GM18951 (cell line): ENCODE measurements at regions not wholly inside any gene's neighbourhood (a gene's known extent, or its start where the extent isn't known, plus 50 kb on each side); places are given as distances from the start of the nearest gene placed in this dataset.

ENCODE experiments used
- POLR2A ChIP-seq: IDR thresholded peaks from 4 replicates; pipeline ENCODE4 v1.6.1; 2011; ENCODE audit warnings: mild to moderate bottlenecking; ENCODE audit not compliant: insufficient read length, insufficient read depth; ENCODE audit errors: extremely low read depth
- in situ Hi-C: fragments of 300-500 bp; cut with MboI; formaldehyde crosslinking; loops from one replicate; pipeline ENCODE4 v1.12.0; 2022; ENCODE audit warnings: low sequenced_read_pairs, mixed read lengths, inconsistent platforms; ENCODE audit not compliant: unreplicated experiment

GRCh38 chr13:99103536-99103935 lies 97.1 kb upstream of the UBAC2 start:
- in situ Hi-C loops: no loop called here
- no peak for TF ChIP-seq POLR2A

- in situ Hi-C loops: no loop called here
Measured at GRCh38 chr13:99104396-99104795, 96.3 kb upstream of the UBAC2 start.

GRCh38 chr13:99105160-99105559 lies 95.5 kb upstream of the UBAC2 start:
- TF ChIP-seq POLR2A: no peak
- in situ Hi-C loops: no loop called here

More at GRCh38 chr13:99104396-99104795, 96.3 kb upstream of the UBAC2 start:
- no peak for TF ChIP-seq POLR2A

GRCh38 chr13:99113351-99113750 lies 87.3 kb upstream of the UBAC2 start:
- in situ Hi-C loops: no loop called here
- TF ChIP-seq POLR2A: no peak

- TF ChIP-seq POLR2A: no peak
- in situ Hi-C loops: no loop called here
Measured at GRCh38 chr13:99118179-99118578, 82.5 kb upstream of the UBAC2 start.

GRCh38 chr13:99119656-99120055 lies 81.0 kb upstream of the UBAC2 start:
- no peak for TF ChIP-seq POLR2A
- in situ Hi-C loops: no loop called here

DNA sequence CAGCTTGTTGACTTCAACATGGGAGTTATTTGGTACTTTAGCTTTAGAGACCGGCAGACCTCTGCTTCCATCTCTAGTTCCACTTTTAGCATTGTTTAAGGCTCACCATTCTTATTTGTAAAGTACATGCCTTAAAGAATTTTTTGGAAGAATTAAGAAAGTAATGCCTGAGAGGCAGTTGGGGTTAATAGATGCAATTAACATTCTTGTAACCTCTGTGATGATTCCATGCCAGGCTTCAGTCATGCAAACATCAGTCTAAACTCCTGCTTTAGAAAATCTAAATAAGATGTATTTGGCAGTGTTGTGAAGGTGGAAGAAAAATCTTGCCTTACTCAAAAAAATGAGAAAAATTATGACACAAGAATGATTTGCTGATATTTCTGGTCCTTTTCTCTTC lies 79.9 kb upstream of the UBAC2 start:
- no peak for TF ChIP-seq POLR2A
- in situ Hi-C loops: no loop called here

DNA sequence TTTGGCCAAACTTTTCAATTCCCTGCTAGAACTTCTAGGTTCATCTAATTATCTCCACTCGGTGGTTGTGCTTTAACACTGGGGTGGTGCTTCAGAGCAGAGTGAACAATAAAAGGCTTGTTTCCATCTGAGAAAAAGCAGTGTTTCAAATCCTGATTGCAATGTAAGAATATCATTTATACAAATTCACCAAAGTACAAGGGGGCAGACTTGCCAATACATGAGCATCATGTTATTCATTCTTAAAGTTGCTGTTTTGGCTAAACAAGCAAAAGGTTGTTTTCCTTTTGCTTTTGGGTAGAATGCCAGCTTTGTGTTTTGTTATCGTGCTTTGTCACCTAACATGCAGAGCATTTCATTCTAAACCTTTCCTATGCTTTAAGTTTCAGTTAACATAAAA lies 78.5 kb upstream of the UBAC2 start:
- no peak for TF ChIP-seq POLR2A

DNA sequence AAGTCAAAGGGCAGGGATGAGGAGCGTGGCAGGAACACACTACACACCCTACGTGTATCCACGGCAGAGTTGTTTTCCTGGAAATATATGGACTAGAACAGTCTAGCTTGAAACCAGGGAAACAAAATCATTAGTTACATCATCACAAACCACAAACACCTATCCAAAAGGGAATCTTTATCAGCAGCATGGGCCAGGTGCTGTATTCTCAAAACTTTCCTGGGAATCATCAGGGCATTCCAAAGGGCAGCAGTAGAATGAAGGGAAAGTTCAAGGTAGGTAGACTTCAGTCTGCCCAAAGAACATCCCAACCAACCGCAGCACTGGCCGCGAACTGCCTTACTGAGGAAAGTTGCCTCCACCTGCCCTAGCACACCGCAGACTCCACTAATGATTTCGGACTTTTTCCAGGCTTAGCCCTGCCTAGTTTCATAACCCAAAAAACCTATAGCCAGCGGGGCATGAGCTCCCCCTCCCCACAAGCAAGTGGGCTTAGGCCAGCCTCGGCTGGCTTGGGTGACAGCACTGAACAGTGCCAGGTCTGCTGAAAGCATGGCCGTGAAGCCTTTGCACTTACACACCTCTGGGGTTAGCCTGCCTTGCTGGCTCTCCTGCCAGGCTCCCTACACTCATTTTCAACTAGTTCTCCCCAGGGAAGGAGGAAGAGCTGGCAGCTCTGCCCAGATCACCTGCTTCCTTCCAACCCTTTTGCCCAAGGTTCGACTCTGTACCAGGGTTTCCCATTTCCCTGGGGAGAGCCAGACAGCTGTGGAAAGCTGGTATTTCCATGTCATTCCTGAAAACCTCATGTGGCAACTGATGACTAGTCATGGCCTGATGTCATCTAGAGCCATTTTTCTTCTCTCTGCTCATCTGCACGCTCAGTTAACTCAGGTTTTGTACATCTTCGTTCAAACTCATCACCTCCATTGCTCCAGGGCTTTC lies 77.3 kb upstream of the UBAC2 start:
- in situ Hi-C loops: no loop called here
- TF ChIP-seq POLR2A: no peak

More for the DNA sequence above, 78.5 kb upstream of the UBAC2 start:
- in situ Hi-C loops: no loop called here

GRCh38 chr13:99124046-99124400 lies 76.6 kb upstream of the UBAC2 start:
- no peak for TF ChIP-seq POLR2A
- in situ Hi-C loops: no loop called here

- TF ChIP-seq POLR2A: no peak
- in situ Hi-C loops: no loop called here
Measured at GRCh38 chr13:99124794-99125316, 75.8 kb upstream of the UBAC2 start.

DNA sequence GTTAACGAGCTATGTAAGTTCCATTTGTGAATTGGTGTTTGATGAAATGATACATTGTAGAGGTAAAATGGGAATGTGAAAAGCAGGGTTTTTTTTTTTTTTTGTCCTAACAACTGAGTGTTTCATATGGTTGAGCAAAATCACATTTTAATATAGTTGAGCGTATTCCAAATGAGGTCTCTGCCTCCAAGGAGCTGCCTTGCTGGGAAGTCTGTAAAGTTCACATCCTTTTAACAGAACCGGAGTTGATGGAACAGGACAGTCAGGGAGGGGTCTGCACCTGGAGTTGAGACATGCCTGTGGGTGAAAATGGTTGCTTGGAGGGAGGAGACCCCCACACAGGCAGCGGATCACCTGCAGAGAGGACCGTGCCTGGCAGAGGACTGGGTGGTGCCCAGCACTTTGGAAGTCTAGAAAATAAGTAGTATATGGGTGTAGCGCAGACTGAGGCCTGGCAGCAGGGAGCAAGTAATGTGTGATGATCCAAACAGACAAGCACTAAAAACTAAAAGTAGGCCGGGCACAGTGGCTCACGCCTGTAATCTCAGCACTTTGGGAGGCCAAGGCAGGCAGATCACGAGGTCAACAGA lies 75.2 kb upstream of the UBAC2 start:
- in situ Hi-C loops: no loop called here

GRCh38 chr13:99126821-99127220 lies 73.8 kb upstream of the UBAC2 start:
- TF ChIP-seq POLR2A: no peak
- in situ Hi-C loops: no loop called here

More for the DNA sequence above, 75.2 kb upstream of the UBAC2 start:
- no peak for TF ChIP-seq POLR2A

DNA sequence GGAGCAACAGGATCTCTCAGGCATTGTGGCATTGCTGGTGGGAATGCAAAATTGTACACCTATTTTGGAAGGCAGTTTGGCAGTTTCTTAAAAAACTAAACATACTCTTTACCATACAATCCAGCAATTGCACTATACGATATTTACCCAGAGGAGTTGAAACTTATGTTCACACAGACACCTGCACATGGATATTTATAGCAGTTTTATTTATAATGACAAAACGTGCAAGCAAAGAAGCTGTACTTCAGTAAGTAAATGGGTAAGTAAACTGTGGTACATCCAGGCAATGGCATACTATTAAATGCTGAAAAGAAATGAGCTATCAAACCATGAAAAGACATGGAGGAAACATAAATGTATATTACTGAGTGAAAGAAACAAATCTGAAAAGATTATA lies 71.6 kb upstream of the UBAC2 start:
- no peak for TF ChIP-seq POLR2A
- in situ Hi-C loops: no loop called here

DNA sequence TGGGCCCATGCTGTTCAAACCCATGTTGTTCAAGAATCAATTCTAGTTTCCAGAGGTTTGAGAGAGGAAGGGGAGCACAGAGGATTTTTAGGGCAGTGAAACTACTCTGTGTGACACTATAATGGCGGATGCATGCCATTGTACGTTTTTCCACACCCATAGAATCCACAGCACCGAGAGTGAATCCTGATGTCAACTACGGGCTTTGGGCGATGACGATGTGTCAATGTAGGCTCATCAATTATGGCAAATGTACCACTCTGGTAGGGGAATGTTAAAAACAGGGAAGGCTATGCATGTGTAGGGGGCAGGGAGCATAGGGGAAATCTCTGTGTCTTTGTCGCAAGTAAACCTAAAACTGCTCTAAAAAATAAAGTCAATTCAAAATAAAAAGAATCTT lies 70.7 kb upstream of the UBAC2 start:
- in situ Hi-C loops: no loop called here
- TF ChIP-seq POLR2A: no peak
